Posterior cingulate gyrus (tissue), 11 donors: ENCODE measurements at regions not wholly inside any gene's neighbourhood (a gene's known extent, or its start where the extent isn't known, plus 50 kb on each side); places are given as distances from the start of the nearest gene placed in this dataset.
A peak's percentile ranks its signal among the peaks of the same experiment; 100 is the strongest.

Experiments
- DNase-seq, 10 donors: peaks; one replicate each; pipeline versions ENCODE4 v3.0.0 to v3.0.0-alpha.2; 2020 to 2021; ENCODE audit warnings: mixed read lengths in 3 of 10
- intact Hi-C: fragments of 100-400 bp; cut with DNase I; formaldehyde crosslinking; loops from one replicate; pipeline ENCODE4 v1.15.1; 2023

DNA sequence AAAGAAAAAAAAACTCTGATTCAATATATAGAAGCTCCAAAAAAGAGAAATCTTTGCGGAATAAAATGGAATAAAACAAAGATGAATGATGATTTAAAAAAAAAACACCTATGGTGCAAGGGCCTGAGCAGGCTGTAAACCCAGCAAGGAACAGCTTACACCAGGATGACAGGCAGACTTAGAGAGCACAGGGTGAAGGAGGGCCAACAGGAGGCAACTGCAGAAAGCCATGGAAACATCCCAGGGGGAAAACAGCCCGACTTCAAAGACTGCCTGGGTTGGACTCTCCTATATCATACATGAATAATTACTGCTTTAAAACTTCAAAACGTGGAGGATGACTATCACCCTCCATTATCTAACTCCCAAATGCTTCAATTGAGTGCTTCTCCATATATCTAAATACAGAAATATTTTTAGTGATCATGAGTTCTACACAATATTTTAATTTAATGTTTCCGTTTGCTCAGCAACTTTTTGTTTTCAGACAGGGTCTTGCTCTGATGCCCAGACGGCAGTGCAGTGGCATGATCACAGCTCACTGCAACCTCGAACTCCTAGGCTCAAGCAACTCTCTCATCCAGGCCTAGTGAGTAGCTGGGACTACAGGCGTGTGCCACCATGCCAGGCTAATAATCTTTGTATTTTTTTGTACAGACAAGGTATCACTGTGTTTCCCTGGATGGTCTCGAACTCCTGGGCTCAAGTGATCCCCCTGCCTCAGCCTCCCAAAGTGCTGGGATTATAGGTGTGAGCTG lies 456.2 kb downstream of the TBL1XR1 start:
- intact Hi-C loops: no loop called here

DNA sequence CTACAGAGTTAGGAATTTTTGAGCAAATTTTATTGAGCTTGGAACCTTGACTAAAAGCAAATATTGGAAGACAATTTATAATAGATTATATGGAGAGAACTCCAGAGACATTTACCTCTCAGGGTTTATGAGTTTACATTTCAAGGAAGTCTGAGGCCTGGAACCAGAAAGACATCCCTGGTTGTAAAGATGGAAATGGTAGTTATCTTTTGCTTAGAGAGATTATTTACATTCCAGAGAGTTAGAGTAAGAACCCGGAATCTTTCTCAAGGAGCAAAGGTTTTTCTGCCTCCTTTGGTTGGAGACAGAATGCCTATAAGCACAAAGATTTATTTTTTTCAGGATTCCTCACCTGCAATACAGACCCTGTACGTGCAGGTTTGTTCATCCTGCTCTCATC lies 458.1 kb downstream of the TBL1XR1 start:
- DNase-seq: no peak
- intact Hi-C loops: no loop called here

More for the DNA sequence above, 456.2 kb downstream of the TBL1XR1 start:
- peak in 1 of 10 donors; percentile 47 for DNase-seq

GRCh38 chr3:176737480-176738110 lies 459.7 kb downstream of the TBL1XR1 start:
- intact Hi-C loops: no loop called here
- no peak for DNase-seq

DNA sequence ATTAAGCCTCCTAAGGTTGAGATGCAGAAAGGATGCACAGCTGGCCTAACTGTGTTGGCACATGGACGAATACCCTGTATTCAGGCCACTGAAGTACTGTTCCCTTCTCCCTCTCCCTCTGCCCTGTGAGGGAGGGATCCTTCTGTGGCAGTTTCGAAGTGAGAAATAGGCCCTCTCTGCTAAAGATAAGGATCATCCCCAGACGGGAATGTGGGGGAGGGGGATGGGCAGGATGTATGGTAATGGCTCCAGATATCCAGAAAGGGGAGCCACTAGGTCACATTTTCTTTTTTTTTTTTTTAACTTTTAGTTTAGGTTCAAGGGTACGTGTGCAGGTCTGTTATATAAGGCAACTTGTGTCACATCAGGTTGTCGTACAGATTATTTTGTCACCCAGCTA lies 463.1 kb downstream of the TBL1XR1 start:
- intact Hi-C loops: no loop called here
- no peak for DNase-seq

GRCh38 chr3:176724394-176724759 lies 472.9 kb downstream of the TBL1XR1 start:
- intact Hi-C loops: no loop called here
- no peak for DNase-seq

DNA sequence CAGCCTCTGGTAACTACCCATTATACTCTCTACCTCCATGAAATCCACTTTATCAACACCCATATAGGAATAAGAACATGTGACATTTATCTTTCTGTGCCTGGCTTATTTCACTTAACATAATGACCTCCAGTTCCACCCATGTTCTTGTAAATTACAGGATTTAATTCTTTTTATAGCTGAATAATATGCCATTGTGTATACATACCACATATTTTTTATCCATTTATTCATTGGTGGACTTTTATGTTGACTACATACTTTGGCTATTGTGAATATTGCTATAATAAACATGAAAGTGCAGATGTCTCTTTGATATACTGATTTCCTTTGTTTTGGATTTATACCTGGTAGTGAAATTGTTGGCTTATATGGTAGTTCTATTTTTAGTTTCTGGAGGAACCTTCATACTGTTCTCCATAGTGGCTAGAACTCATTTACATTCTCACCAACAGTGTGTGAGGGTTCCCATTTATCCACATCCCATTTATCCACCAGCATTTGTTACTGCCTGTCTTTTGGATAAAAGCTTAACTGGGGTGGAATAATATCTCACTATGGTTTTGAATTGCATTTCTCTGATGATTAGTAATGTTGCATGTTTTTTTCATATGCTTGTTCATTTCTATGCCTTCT lies 473.4 kb downstream of the TBL1XR1 start:
- intact Hi-C loops: no loop called here
- no peak for DNase-seq

- intact Hi-C loops: no loop called here
- no peak for DNase-seq
Observed at GRCh38 chr3:176714034-176714433, 483.2 kb downstream of the TBL1XR1 start.

DNA sequence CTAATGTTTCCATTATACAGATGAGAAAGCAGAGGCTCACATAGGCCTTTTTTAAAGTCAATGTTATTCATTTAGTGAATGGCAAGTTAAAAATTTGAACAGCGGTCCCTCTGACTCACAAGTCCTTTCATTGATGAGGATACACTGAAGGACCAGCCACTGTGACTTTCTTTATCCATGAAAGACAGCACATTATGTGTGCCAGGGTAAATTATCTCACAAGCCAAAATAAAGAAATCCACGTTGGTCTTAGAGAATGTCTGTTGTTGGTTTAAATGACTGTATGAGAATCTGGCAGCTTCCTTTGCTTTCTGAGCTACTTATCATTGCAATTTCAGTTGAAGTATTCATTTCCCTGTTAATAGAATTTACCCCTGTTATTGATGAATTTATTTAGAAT lies 485.1 kb downstream of the TBL1XR1 start:
- intact Hi-C loops: no loop called here

GRCh38 chr3:176699288-176699687 lies 498.0 kb downstream of the TBL1XR1 start:
- intact Hi-C loops: no loop called here

More for the DNA sequence above, 485.1 kb downstream of the TBL1XR1 start:
- no peak for DNase-seq

DNA sequence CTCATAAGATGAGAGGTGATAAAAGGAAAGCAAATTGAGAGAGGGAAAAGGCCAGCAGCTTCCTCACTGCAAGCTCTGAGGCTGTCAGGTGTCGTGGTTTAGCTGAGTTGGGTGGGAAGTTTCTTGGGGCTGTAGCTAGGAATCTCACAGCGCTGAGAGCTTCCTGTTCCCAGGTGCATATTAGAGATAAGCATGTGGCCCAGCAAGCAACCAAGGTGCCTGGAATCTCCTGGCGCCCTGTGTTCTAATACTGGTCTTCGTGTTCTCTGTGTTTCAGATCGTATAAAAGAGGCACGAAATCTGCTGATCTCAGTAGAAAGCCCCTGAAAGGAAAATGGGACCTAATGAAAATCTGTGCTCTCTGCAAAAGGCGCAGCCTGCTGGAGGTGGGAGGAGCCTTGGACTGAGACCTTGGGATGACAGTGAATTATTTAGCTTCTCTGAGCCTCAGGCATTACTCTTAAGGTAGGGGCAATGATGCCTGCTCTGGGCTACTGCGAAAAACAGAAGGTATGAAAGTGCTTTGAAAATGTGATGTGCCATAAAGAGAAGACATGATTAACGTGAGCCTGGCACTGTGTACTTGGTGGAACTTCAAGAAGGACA lies 499.9 kb downstream of the TBL1XR1 start:
- no peak for DNase-seq
- intact Hi-C loops: no loop called here

More at GRCh38 chr3:176699288-176699687, 498.0 kb downstream of the TBL1XR1 start:
- DNase-seq: no peak

DNA sequence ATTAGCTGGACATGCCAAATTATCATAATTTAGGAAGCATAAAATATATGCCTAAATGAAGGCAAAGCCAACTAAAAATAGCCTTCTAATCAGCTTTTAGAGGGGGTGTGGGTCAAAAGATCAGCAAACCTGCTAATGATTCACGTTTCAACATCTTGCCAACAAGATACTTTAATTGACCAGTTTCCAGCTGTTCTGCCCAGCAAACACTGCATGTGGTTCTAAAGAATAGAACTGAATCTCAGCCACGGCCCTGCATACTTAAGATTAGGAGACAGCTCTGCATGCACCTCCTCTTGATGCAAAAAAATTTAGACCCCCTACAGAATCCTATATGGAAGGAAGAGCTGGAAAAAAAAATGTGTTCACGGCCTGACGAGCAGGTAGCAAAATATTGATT lies 500.5 kb downstream of the TBL1XR1 start:
- DNase-seq: no peak
- intact Hi-C loops: no loop called here

GRCh38 chr3:176692966-176693785 lies 504.1 kb downstream of the TBL1XR1 start:
- peak in 1 of 10 donors; percentile 38 for DNase-seq
- intact Hi-C loops: no loop called here

DNA sequence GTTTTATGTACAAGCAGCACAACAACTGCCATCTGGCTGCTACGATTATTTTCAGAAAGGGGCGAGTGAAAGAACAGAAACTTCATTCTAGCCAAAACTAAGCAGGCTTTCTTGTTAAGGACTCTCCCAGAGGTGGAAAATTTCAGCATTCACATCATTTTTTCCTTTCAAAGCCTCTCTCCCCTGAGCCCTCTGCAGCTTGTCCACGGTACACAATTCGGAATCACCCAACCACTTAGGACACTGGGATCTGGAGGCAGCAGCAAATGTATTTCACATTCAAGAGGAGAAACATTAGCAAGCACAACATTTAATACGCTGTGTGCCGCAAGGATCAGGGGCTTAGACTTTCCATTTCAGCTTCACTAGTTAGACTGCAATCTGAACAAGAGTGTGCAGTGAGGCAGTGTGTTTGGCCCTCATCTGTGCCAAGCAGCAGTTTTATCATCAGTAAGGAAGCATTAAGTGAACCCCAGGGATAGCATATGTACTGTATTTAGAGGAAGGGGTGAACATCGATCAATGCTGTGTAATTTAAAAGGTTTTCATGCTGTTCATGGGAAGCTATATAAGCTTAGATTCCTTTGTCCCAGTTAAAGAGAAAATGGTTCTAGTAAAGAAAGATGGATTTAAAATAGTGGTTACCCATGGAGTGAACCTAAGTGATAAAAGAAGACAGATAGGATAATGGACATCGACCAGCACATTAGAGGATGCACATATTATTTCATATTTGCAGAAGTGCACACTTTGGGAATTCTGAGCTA lies 504.9 kb downstream of the TBL1XR1 start:
- intact Hi-C loops: no loop called here
- DNase-seq: no peak

- intact Hi-C loops: no loop called here
- DNase-seq: no peak
Observed at GRCh38 chr3:176690083-176690869, 507.0 kb downstream of the TBL1XR1 start.

DNA sequence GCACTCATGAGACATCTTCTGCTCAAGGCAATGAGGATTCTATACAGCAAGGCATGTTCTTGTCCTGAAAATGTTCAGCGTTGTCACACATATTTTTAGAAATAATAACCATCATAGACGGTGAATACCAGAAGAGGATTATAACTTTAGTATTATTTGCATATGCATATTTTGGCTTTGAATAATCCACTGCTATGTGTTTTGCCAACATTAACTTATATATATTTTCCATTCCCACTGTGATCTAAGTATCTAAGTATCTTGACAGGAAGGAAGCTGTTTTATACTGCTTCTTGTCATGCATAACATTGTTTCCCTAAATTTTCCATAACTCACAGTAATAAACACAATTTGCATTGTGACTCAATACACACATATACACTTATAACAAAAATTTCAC lies 509.5 kb downstream of the TBL1XR1 start:
- no peak for DNase-seq
- intact Hi-C loops: no loop called here

GRCh38 chr3:176683382-176683781 lies 513.9 kb downstream of the TBL1XR1 start:
- DNase-seq: no peak
- intact Hi-C loops: no loop called here

- DNase-seq: no peak
- intact Hi-C loops: no loop called here
Observed at GRCh38 chr3:176663837-176664831, 533.1 kb downstream of the TBL1XR1 start.

GRCh38 chr3:176663387-176663786 lies 533.9 kb downstream of the TBL1XR1 start:
- intact Hi-C loops: no loop called here
- DNase-seq: no peak
